ENCODE measurements at regions not wholly inside any gene's neighbourhood (a gene's known extent, or its start where the extent isn't known, plus 50 kb on each side); places are given as distances from the start of the nearest gene placed in this dataset.
"Not testable (repeated sequence)": the region's sequence is repeated elsewhere in the genome, so short reads cannot be mapped to it uniquely, and the experiment has no call there.

DNA sequence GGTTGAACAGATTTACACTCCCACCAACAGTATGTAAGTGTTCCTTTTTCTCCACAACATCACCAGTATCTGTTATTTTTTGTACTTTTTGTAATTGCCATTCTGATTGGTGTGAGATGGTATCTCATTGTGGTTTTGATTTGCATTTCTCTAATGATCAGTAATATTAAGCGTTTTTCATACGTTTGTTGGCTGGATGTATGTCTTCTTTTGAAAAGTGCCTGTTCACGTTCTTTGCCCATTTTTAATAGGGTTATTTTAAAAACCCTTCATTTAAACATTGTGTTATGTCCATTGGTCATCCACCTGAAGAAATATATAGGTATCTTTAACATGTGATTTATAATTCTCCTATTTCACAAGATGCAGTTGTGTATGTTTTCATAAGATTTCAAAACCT lies 291.3 kb downstream of the SEMA3D start:
- in situ Hi-C loops (cut with HindIII; ENCODE audit: low sequenced_read_pairs) = no loop called here
- TF ChIP-seq, protein P1, sequence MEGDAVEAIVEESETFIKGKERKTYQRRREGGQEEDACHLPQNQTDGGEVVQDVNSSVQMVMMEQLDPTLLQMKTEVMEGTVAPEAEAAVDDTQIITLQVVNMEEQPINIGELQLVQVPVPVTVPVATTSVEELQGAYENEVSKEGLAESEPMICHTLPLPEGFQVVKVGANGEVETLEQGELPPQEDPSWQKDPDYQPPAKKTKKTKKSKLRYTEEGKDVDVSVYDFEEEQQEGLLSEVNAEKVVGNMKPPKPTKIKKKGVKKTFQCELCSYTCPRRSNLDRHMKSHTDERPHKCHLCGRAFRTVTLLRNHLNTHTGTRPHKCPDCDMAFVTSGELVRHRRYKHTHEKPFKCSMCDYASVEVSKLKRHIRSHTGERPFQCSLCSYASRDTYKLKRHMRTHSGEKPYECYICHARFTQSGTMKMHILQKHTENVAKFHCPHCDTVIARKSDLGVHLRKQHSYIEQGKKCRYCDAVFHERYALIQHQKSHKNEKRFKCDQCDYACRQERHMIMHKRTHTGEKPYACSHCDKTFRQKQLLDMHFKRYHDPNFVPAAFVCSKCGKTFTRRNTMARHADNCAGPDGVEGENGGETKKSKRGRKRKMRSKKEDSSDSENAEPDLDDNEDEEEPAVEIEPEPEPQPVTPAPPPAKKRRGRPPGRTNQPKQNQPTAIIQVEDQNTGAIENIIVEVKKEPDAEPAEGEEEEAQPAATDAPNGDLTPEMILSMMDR (IDR thresholded peaks at IDR 0.05; ENCODE audit: low read depth, low read length, missing control alignments) = no peak
- no peak for DNase-seq (ENCODE audit: low read depth)
- H3K4me3 ChIP-seq (ENCODE audit: low read depth, low read length) = no peak overlapping the region

DNA sequence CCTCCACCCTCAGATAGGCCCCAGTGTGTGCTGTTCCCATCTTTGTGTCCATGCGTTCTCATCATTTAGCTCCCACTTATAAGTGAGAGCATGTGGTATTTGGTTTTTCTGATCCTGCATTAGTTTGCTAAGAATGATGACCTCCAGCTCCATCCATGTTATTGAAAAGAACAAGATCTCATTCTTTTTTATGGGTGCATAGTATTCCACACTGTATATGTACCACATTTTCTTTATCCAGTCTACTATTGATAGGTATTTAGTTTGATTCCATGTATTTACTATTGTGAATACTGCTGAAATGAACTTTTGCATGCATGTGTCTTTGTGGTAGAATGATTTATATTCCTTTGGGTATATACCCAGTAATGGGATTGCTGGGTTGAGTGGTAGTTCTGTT lies 303.3 kb downstream of the SEMA3D start:
- in situ Hi-C loops (cut with HindIII; ENCODE audit: low sequenced_read_pairs); H3K4me3 ChIP-seq (ENCODE audit: low read depth, low read length); DNase-seq (ENCODE audit: low read depth): not testable (repeated sequence)

DNA sequence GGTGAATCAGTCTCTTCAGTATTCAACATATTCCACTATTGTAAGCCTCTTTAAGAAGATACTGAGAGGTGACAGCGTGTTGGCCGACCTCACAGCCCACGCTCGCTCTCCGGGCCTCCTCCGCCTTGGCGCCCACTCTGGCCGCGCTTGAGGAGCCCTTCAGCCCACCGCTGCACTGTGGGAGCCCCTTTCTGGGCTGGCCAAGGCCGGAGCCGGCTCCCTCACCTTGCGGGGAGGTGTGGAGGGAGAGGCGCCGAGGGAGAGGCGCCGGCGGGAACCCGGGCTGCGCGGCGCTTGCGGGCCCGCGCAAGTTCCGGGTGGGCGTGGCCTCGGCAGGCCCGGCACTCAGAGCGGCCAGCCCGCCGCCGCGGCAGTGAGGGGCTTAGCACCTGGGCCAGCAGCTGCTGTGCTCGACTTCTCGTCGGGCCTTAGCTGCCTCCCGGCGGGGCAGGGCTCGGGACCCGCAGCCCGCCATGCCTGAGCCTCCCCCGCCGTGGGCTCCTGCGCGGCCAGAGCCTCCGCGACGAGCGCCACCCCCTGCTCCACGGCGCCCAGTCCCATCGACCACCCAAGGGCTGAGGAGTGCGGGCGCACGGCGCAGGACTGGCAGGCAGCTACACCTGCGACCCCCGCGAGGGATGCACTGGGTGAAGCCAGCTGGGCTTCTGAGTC lies 306.4 kb downstream of the SEMA3D start:
- in situ Hi-C loops (cut with HindIII; ENCODE audit: low sequenced_read_pairs); DNase-seq (ENCODE audit: low read depth); H3K4me3 ChIP-seq (ENCODE audit: low read depth, low read length): not testable (repeated sequence)

DNA sequence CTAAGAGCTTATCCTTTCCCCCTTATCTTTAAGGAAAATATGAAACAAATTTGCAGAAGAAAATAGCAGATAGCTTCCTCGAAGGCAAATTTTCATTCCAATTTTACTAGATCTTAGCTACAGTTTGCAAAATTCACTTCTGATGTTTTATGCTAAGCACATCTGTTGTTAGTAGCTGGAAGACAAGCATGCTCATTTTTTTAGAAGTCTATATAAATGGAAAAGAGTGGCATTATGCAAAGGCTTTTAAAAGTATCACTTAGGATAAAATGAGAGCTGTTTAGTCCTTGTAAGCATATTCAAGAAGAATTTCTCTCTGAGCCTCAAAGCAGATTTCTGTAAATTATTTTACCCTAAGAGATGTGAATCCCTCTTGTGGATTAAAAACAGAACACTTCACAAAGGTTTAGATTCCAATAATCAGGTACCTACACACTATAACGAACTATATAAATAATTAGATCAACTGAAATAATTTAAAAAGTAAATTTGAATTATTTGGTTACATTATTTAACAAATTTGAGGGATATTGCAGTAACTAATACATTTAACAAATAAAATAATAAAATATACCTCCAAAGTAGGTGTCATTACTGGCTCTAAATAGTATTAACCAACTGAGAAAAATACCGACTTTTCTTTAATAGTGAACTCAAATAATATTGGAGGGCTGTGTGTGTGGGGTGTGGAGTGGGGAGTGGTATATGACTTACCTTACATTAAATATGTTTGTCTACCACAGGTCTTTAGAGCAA lies 307.1 kb downstream of the SEMA3D start:
- TF ChIP-seq, protein P1 (IDR thresholded peaks at IDR 0.05; ENCODE audit: low read depth, low read length, missing control alignments) = no peak
- in situ Hi-C loops (cut with HindIII; ENCODE audit: low sequenced_read_pairs) = no loop called here
- no peak for DNase-seq (ENCODE audit: low read depth)
- no peak overlapping the region for H3K4me3 ChIP-seq (ENCODE audit: low read depth, low read length)

DNA sequence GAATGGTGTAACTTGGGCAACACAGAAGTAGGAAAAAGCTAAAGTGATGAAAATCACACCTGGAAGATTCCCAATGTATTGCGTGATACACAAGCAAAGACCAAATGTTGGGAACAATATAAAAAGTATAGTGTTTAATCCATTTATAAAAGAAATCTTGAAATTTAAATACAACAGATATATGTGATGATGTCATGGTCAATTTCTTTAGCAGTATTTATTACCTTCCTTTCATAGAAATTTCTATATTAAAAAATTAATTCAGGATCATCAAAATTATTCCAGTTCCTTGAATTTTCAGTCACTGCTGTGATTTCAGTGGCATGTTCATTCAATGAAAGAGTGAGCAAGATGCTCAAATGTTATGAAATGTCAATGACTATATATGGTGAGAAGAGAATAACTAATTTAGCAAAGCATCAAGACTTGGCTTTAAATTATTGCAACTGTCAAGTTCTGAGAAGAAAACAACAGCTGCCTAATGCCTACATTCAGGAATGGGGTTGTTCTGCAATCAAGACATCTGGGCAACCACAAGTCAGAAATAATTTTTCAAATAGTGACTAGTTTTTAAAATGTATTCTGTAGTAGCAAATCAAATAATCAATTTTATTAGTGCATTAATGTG lies 308.8 kb downstream of the SEMA3D start:
- H3K4me3 ChIP-seq (ENCODE audit: low read depth, low read length) = no peak overlapping the region
- in situ Hi-C loops (cut with HindIII; ENCODE audit: low sequenced_read_pairs) = no loop called here
- TF ChIP-seq, protein P1 (IDR thresholded peaks at IDR 0.05; ENCODE audit: low read depth, low read length, missing control alignments) = no peak
- no peak for DNase-seq (ENCODE audit: low read depth)

DNA sequence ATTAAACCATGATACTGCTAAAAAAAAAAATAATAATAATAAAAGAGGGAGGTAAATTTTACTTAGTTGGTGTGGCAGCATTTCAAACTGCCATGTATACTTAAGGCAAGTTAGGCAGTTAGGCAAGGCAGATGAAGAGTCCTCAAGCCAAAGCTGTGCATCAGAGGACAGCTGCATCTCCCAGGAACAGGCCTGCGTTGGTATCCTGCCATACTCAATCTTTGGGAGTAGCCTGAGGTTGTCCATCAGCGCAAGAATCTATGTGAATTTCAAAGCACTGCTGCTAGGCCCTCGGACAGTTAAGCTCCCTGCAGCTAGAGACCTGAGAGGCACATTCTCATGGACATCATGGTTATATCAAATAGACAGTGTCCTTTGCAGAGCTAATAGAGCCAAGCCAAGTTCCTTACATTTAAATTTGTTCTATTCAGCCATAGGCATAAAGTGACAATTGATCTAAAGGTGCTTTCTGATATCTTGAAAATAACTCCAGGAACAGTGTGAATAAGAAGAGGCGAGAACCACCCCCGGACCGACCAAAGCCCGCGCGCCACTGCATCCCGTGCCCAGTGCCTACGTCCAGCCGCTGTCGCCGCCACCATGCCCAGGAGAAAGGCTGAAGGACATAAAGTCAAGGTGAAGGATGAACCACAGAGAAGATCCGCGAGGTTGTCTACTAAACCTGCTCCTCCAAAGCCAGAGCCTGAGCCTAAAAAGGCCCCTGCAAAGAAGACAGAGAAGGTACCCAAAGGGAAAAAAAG lies 310.6 kb downstream of the SEMA3D start:
- H3K4me3 ChIP-seq (ENCODE audit: low read depth, low read length) = no peak overlapping the region
- in situ Hi-C loops (cut with HindIII; ENCODE audit: low sequenced_read_pairs) = no loop called here
- no peak for DNase-seq (ENCODE audit: low read depth)
- TF ChIP-seq, protein P1 (IDR thresholded peaks at IDR 0.05; ENCODE audit: low read depth, low read length, missing control alignments) = no peak

DNA sequence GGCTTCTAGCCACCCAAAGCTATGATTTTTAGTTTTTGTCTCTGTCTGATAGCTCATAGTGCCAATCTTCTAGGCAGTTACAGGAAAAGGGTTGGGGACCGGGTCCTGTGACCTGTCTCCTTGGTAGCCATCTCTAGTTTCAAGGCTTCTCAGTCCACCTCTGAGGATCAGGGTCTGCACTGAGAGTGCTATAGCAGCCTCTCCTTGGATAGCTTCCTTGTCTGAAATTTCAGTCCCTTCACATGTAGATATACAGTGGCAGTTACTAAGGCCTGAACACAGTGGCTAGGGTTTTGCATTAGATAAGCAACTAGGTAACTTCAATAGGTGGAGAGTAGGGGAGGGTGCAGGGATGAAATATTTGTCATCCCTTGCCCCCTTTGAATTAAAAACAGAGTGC lies 321.3 kb downstream of the SEMA3D start:
- H3K4me3 ChIP-seq (ENCODE audit: low read depth, low read length) = no peak overlapping the region
- TF ChIP-seq, protein P1 (IDR thresholded peaks at IDR 0.05; ENCODE audit: low read depth, low read length, missing control alignments) = no peak

More for the DNA sequence above, 321.3 kb downstream of the SEMA3D start:
- DNase-seq (ENCODE audit: low read depth) = no peak
- in situ Hi-C loops (cut with HindIII; ENCODE audit: low sequenced_read_pairs) = no loop called here

Measured in astrocyte of the cerebellum (primary cell).